Endodermal cell (in vitro differentiated cells): ENCODE measurements at regions not wholly inside any gene's neighbourhood (a gene's known extent, or its start where the extent isn't known, plus 50 kb on each side); places are given as distances from the start of the nearest gene placed in this dataset.

Experiments
- DNase-seq: peaks from one replicate; pipeline ENCODE4 v3.0.0-alpha.2; 2017
- H3K27ac ChIP-seq: 2 replicates; pipeline ENCODE4 v1.5.1; 2013; ENCODE audit warnings: mild to moderate bottlenecking, low read depth, low read length, moderate library complexity
- H3K27me3 ChIP-seq: 2 replicates; pipeline ENCODE4 v1.6.1; 2013; ENCODE audit warnings: mild to moderate bottlenecking, low read length, moderate library complexity; ENCODE audit not compliant: insufficient read depth, control insufficient read depth, poor library complexity, severe bottlenecking
- H3K36me3 ChIP-seq: 2 replicates; pipeline ENCODE4 v1.7.0; 2013; ENCODE audit warnings: mild to moderate bottlenecking, low read length, moderate library complexity; ENCODE audit not compliant: control insufficient read depth, insufficient read depth
- H3K4me1 ChIP-seq: one replicate; pipeline ENCODE4 v1.7.0; 2013; ENCODE audit warnings: low read length; ENCODE audit not compliant: control insufficient read depth, insufficient read depth
- H3K4me3 ChIP-seq: 2 replicates; pipeline ENCODE4 v1.5.1; 2013; ENCODE audit warnings: mild to moderate bottlenecking, low read length, moderate library complexity
- H3K9ac ChIP-seq: 2 replicates; pipeline ENCODE4 v1.6.1; 2013; ENCODE audit warnings: mild to moderate bottlenecking, low read length, moderate library complexity; ENCODE audit not compliant: poor library complexity, severe bottlenecking; ENCODE audit errors: extremely low read depth
- H3K9me3 ChIP-seq: 2 replicates; pipeline ENCODE4 v1.6.1; 2013; ENCODE audit warnings: mild to moderate bottlenecking, low read length, moderate library complexity; ENCODE audit not compliant: control insufficient read depth
- H3K27ac Mint-ChIP-seq: 2 replicates; pipeline ENCODE4 v1.8.0; 2020; ENCODE audit warnings: mixed read lengths
- H3K27me3 Mint-ChIP-seq: 2 replicates; pipeline ENCODE4 v1.8.0; 2021; ENCODE audit warnings: mild to moderate bottlenecking, mixed read lengths; ENCODE audit not compliant: insufficient read depth
- H3K36me3 Mint-ChIP-seq: 2 replicates; pipeline ENCODE4 v1.8.0; 2020; ENCODE audit warnings: low read depth, mixed read lengths
- H3K4me1 Mint-ChIP-seq: 2 replicates; pipeline ENCODE4 v1.8.0; 2020; ENCODE audit warnings: mixed read lengths
- H3K4me3 Mint-ChIP-seq: 2 replicates; pipeline ENCODE4 v1.8.0; 2020; ENCODE audit warnings: mild to moderate bottlenecking, moderate library complexity, mixed read lengths
- H3K9me3 Mint-ChIP-seq: 2 replicates; pipeline ENCODE4 v1.8.0; 2020; ENCODE audit warnings: mild to moderate bottlenecking, mixed read lengths
- WGBS, 2 experiments: methylation state at CpG; one replicate each; pipeline versions ENCODE4 v1.1.5 to v1.1.7; 2013; ENCODE audit warnings: missing lambda C conversion rate in 2 of 2, mixed read lengths in 1 of 2; ENCODE audit not compliant: insufficient coverage in 1 of 2, insufficient read length in 1 of 2; 5-methylcytosine and 5-hydroxymethylcytosine counted together
- TF ChIP-seq, protein P1 (sequence below): fragments of 200-600 bp; sonication (generic); conservative IDR thresholded peaks from 2 replicates; pipeline ENCODE4 v1.5.0; 2021; ENCODE audit warnings: antibody characterized with exemption, mild to moderate bottlenecking

DNA sequence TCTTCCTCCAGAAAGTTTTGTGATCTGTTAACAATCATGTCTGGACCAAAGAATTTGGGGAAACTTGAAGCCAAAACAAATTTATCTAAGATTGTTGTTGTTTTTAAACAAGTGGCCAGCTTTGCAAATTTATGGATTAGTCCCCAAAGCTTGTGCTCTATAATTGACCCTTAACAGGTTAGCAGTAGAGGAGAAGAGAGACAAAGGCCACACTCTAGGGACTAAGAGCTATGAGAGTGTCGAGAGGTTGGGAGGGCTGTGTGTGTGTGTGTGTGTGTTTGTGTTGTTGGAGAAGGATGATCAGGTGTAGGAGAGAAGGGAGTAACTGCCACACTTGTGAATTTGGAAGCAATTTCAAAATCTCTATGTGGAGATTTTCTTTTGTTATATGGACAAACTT lies 367.3 kb downstream of the KCNRG start:
- Histone ChIP-seq H3K9ac (no peak overlapping the region), H3K27ac (no peak overlapping the region), H3K4me1 (peaks cover 6% of the 10 kb centered on the region), H3K36me3 (no peaks in the 10 kb centered on the region), H3K9me3 (peaks cover 26% of the 10 kb centered on the region), H3K4me3 (no peak overlapping the region), H3K27me3 (no peaks in the 10 kb centered on the region)
- H3K27me3 Mint-ChIP-seq = peaks cover 22% of the 10 kb centered on the region
- DNase-seq = no peak
- H3K4me1 Mint-ChIP-seq = peaks cover 19% of the 10 kb centered on the region
- no peak overlapping the region for H3K4me3 Mint-ChIP-seq
- WGBS, 2 experiments = 87 to 88% methylated on average over 1 of the region's 1 CpG
- no peak overlapping the region for H3K27ac Mint-ChIP-seq
- H3K36me3 Mint-ChIP-seq = peaks cover 9% of the 10 kb centered on the region
- peaks cover 20% of the 10 kb centered on the region for H3K9me3 Mint-ChIP-seq
- TF ChIP-seq, protein P1, sequence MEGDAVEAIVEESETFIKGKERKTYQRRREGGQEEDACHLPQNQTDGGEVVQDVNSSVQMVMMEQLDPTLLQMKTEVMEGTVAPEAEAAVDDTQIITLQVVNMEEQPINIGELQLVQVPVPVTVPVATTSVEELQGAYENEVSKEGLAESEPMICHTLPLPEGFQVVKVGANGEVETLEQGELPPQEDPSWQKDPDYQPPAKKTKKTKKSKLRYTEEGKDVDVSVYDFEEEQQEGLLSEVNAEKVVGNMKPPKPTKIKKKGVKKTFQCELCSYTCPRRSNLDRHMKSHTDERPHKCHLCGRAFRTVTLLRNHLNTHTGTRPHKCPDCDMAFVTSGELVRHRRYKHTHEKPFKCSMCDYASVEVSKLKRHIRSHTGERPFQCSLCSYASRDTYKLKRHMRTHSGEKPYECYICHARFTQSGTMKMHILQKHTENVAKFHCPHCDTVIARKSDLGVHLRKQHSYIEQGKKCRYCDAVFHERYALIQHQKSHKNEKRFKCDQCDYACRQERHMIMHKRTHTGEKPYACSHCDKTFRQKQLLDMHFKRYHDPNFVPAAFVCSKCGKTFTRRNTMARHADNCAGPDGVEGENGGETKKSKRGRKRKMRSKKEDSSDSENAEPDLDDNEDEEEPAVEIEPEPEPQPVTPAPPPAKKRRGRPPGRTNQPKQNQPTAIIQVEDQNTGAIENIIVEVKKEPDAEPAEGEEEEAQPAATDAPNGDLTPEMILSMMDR = no peak

DNA sequence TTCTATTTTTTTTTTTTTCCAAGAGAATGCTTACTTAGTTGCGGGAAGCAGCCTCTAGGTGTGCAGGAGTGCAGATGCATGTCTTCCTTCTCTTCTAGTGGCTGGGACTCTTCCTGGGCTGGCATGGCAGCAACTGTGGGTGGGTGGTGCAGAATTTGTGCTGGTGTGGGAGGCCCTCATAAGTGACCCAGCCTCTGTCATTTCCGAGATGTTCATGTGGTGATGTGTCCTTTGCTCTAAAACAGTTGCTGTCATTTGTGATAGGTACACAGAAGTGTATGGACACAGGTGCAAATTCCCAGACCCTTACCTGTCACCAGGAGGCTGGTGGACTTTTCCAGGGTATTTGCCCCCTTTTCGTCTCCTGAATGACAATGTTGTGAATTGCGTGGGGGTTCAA lies 367.7 kb downstream of the KCNRG start:
- TF ChIP-seq, protein P1 = no peak
- H3K9ac ChIP-seq = no peak overlapping the region
- no peak overlapping the region for H3K4me3 ChIP-seq
- peaks cover 9% of the 10 kb centered on the region for H3K36me3 Mint-ChIP-seq
- no peak overlapping the region for H3K4me3 Mint-ChIP-seq
- WGBS, 2 experiments = 83 to 91% methylated on average over 1 to 3 of the region's 4 CpGs
- peaks cover under 1% of the 10 kb centered on the region for H3K27me3 ChIP-seq
- peaks cover 20% of the 10 kb centered on the region for H3K9me3 Mint-ChIP-seq
- H3K4me1 ChIP-seq = peaks cover 6% of the 10 kb centered on the region
- H3K36me3 ChIP-seq = no peaks in the 10 kb centered on the region
- peaks cover 16% of the 10 kb centered on the region for H3K4me1 Mint-ChIP-seq
- H3K27me3 Mint-ChIP-seq = peaks cover 23% of the 10 kb centered on the region
- no peak overlapping the region for H3K27ac ChIP-seq
- peaks cover 26% of the 10 kb centered on the region for H3K9me3 ChIP-seq
- H3K27ac Mint-ChIP-seq = no peak overlapping the region
- no peak for DNase-seq

DNA sequence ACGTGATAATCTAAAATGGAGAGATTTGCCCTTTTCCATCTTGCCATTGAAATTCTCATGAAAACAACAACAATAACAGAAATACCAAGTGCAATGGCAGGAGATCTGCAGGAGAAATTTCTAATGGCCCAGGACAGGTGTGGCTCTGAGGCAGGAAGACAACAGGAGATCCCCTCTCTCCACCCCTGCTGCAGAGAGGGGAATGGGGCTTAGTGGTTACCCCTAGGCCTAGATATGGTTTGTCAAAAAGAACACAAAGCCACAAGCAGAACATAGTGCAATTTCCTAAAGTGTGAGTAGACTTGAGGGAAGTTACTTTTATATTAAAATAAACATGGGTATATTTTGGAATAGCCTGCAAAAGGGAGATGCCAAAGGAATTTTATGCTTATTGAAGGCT lies 369.5 kb downstream of the KCNRG start:
- TF ChIP-seq, protein P1 = no peak
- H3K9me3 Mint-ChIP-seq = peaks cover 16% of the 10 kb centered on the region
- peaks cover 9% of the 10 kb centered on the region for H3K36me3 Mint-ChIP-seq
- H3K4me3 Mint-ChIP-seq = no peak overlapping the region
- Histone ChIP-seq H3K36me3 (no peaks in the 10 kb centered on the region), H3K27ac (no peak overlapping the region), H3K9me3 (peaks cover 20% of the 10 kb centered on the region), H3K9ac (no peak overlapping the region), H3K27me3 (peaks cover 6% of the 10 kb centered on the region), H3K4me1 (peaks cover 2% of the 10 kb centered on the region), H3K4me3 (no peak overlapping the region)
- peaks cover 21% of the 10 kb centered on the region for H3K27me3 Mint-ChIP-seq
- H3K4me1 Mint-ChIP-seq = peaks cover 16% of the 10 kb centered on the region
- no peak overlapping the region for H3K27ac Mint-ChIP-seq
- no peak for DNase-seq
- WGBS, 2 experiments = 100% methylated on average over 1 of the region's 1 CpG
